HCT116 (cell line): ENCODE measurements at regions not wholly inside any gene's neighbourhood (a gene's known extent, or its start where the extent isn't known, plus 50 kb on each side); places are given as distances from the start of the nearest gene placed in this dataset.

Experiments used
- ATAC-seq: fragments of 200-7000 bp; cut with Tn5 transposase; 2 replicates; pipeline ENCODE4 v1.9.1; 2020; ENCODE audit warnings: mild to moderate bottlenecking, moderate library complexity
- BruUV-seq: library from RNA; stranded (reverse); fragments of 400-500 nt; replicated peaks from 2 replicates; lab custom pipeline; 2021; lab: Mats Ljungman, UMichigan
- CTCF ChIA-PET: fragments of 300-600 bp; sonication (Branson Sonifier 250); formaldehyde crosslinking; loops from one replicate; lab custom pipeline; 2021; ENCODE audit warnings: antibody characterized with exemption; lab: Charles Lee
- POLR2A ChIA-PET: fragments of 300-600, 350-600 bp; sonication (Branson Sonifier 250); formaldehyde crosslinking; loops from one replicate; lab custom pipeline; 2021; ENCODE audit warnings: antibody characterized with exemption; lab: Charles Lee
- RAD21 ChIA-PET, 2 experiments: fragments of 300-600 bp; sonication (Branson Sonifier 250); formaldehyde crosslinking; loops; one replicate each; lab custom pipeline; 2023; ENCODE audit warnings: low total read pairs in 2 of 2; ENCODE audit not compliant: uncharacterized antibody in 2 of 2, unreplicated experiment in 2 of 2, low non-redundant PET in 1 of 2; lab: Charles Lee
- DNase-seq: peaks from one replicate; pipeline ENCODE4 v3.0.0-alpha.2; 2010; ENCODE audit warnings: low read depth, low spot score
- H2AFZ ChIP-seq: fragments of 200-600 bp; shearing (Covaris generic), sonication (generic); 2 replicates; pipeline ENCODE4 v1.6.1; 2017; ENCODE audit warnings: low read depth, mixed run types, mixed read lengths, antibody characterized with exemption, low read length; ENCODE audit not compliant: poor library complexity, severe bottlenecking
- H3K27ac ChIP-seq: 2 replicates; pipeline ENCODE4 v1.5.1; 2012; ENCODE audit warnings: low read depth, low read length
- H3K27me3 ChIP-seq: fragments of 200-600 bp; sonication (generic); 2 replicates; pipeline ENCODE4 v1.6.1; 2016; ENCODE audit warnings: mixed run types, low read length, mixed read lengths; ENCODE audit not compliant: insufficient read depth
- H3K36me3 ChIP-seq, 2 experiments: fragments of 200-500 bp in 1 of 2; fragments of 200-600 bp in 1 of 2; sonication (Bioruptor generic) in 1 of 2; sonication (generic) in 1 of 2; 2 replicates each; pipeline versions ENCODE4 v1.5.1 to v1.6.1; 2014 to 2016; ENCODE audit warnings: low read length in 2 of 2, inconsistent platforms in 1 of 2, mixed read lengths in 1 of 2, mixed run types in 1 of 2; ENCODE audit not compliant: insufficient read depth in 2 of 2, control insufficient read depth in 1 of 2
- H3K4me1 ChIP-seq, 2 experiments: fragments of 200-600 bp in 1 of 2; sonication (generic) in 1 of 2; 2 replicates each; pipeline versions ENCODE4 v1.5.1 to v1.6.1; 2012 to 2017; ENCODE audit warnings: low read length in 2 of 2, inconsistent platforms in 1 of 2, mild to moderate bottlenecking in 1 of 2, mixed read lengths in 1 of 2, mixed run types in 1 of 2, moderate library complexity in 1 of 2; ENCODE audit not compliant: insufficient read depth in 2 of 2, control insufficient read depth in 1 of 2
- H3K4me2 ChIP-seq: fragments of 200-600 bp; sonication (generic); 2 replicates; pipeline ENCODE4 v1.6.1; 2017; ENCODE audit warnings: mixed run types, low read length, mixed read lengths
- H3K4me3 ChIP-seq, 2 experiments: fragments of 200-600 bp in 1 of 2; sonication (generic) in 1 of 2; replicated peaks in 1 of 2; 2 replicates each; pipeline ENCODE4 v1.5.1; 2011 to 2016; ENCODE audit warnings: low read length in 2 of 2, control low read depth in 1 of 2, low read depth in 1 of 2, mild to moderate bottlenecking in 1 of 2, mixed read lengths in 1 of 2, mixed run types in 1 of 2
- H3K79me2 ChIP-seq: fragments of 200-600 bp; sonication (generic); 2 replicates; pipeline ENCODE4 v1.6.1; 2017; ENCODE audit warnings: mild to moderate bottlenecking, mixed run types, low read length, moderate library complexity, mixed read lengths; ENCODE audit not compliant: insufficient read depth
- H3K9ac ChIP-seq: fragments of 200-600 bp; sonication (generic); 2 replicates; pipeline ENCODE4 v1.6.1; 2016; ENCODE audit warnings: low read length, mixed read lengths
- H3K9me2 ChIP-seq: fragments of 200-600 bp; sonication (generic), shearing (Covaris generic); 2 replicates; pipeline ENCODE4 v1.6.1; 2017; ENCODE audit warnings: mixed run types, mild to moderate bottlenecking, moderate library complexity; ENCODE audit not compliant: insufficient read depth
- H3K9me3 ChIP-seq, 2 experiments: fragments of 200-500 bp in 1 of 2; fragments of 200-600 bp in 1 of 2; sonication (Bioruptor generic) in 1 of 2; sonication (generic) in 1 of 2; 2 replicates each; pipeline ENCODE4 v1.6.1; 2014 to 2017; ENCODE audit warnings: low read length in 2 of 2, mixed read lengths in 2 of 2, inconsistent platforms in 1 of 2, low read depth in 1 of 2, mild to moderate bottlenecking in 1 of 2, mixed run types in 1 of 2, moderate library complexity in 1 of 2; ENCODE audit not compliant: control insufficient read depth in 1 of 2, insufficient read depth in 1 of 2
- H4K20me1 ChIP-seq: fragments of 200-600 bp; sonication (generic), shearing (Covaris generic); 2 replicates; pipeline ENCODE4 v1.6.1; 2017; ENCODE audit warnings: mixed run types, mild to moderate bottlenecking, moderate library complexity; ENCODE audit not compliant: insufficient read depth
- ATF3 ChIP-seq: IDR thresholded peaks from 2 replicates; pipeline ENCODE4 v1.6.1; 2012
- CBX3 ChIP-seq: IDR thresholded peaks from 2 replicates; pipeline ENCODE4 v1.6.1; 2012; ENCODE audit warnings: low read depth
- CEBPB ChIP-seq: IDR thresholded peaks from 2 replicates; pipeline ENCODE4 v1.6.1; 2012; ENCODE audit warnings: low read depth
- EZH2 ChIP-seq: fragments of 200-600 bp; sonication (generic); IDR thresholded peaks from 2 replicates; pipeline ENCODE4 v1.6.1; 2017; ENCODE audit warnings: antibody characterized with exemption, mixed run types
- EZH2phosphoT487 ChIP-seq: fragments of 200-600 bp; IDR thresholded peaks from 2 replicates; pipeline ENCODE4 v1.6.1; 2018; ENCODE audit warnings: antibody characterized with exemption, borderline replicate concordance
- JUND ChIP-seq: IDR thresholded peaks from 2 replicates; pipeline ENCODE4 v1.6.1; 2012
- POLR2A ChIP-seq: IDR thresholded peaks from 2 replicates; pipeline ENCODE4 v1.7.0; 2011; ENCODE audit warnings: borderline replicate concordance; ENCODE audit not compliant: insufficient read depth, insufficient read length; ENCODE audit errors: extremely low read depth
- POLR2AphosphoS5 ChIP-seq: IDR thresholded peaks from 2 replicates; pipeline ENCODE4 v1.6.1; 2011; ENCODE audit warnings: mild to moderate bottlenecking, low read depth, low read length, moderate library complexity
- RAD21 ChIP-seq: IDR thresholded peaks from 2 replicates; pipeline ENCODE4 v1.6.1; 2012; ENCODE audit warnings: low read depth, mild to moderate bottlenecking
- REST ChIP-seq: IDR thresholded peaks from 2 replicates; pipeline ENCODE4 v1.6.1; 2012; ENCODE audit warnings: low read depth
- SIN3A ChIP-seq: IDR thresholded peaks from 2 replicates; pipeline ENCODE4 v1.6.1; 2012; ENCODE audit warnings: low read depth
- SP1 ChIP-seq: IDR thresholded peaks from 2 replicates; pipeline ENCODE4 v1.6.1; 2012; ENCODE audit warnings: low read depth
- SRF ChIP-seq: IDR thresholded peaks from 2 replicates; pipeline ENCODE4 v1.6.1; 2012; ENCODE audit warnings: low read depth
- YY1 ChIP-seq: IDR thresholded peaks from 2 replicates; pipeline ENCODE4 v1.6.1; 2011; ENCODE audit warnings: low read length, low read depth, moderate library complexity, mild to moderate bottlenecking; ENCODE audit not compliant: insufficient replicate concordance; ENCODE audit errors: extremely low read depth
- ZFX ChIP-seq: fragments of 450-650 bp; IDR thresholded peaks from 2 replicates; pipeline ENCODE4 v1.6.1; 2017
- ZNF274 ChIP-seq: fragments of 200-500 bp; sonication (Bioruptor generic); IDR thresholded peaks from 2 replicates; pipeline ENCODE4 v1.6.1; 2014; ENCODE audit warnings: mild to moderate bottlenecking, low read depth, low read length, inconsistent platforms
- intact Hi-C: fragments of 100-400 bp; cut with micrococcal nuclease; formaldehyde crosslinking; loops from 2 replicates; pipeline ENCODE4 v1.10.0; 2022
- TF ChIP-seq, protein P1 (sequence below): IDR thresholded peaks from 2 replicates; pipeline ENCODE4 v1.6.1; 2011; ENCODE audit warnings: mild to moderate bottlenecking, low read length, moderate library complexity; ENCODE audit not compliant: insufficient replicate concordance; ENCODE audit errors: extremely low read depth
- TF ChIP-seq, protein P2 (sequence below): IDR thresholded peaks from 2 replicates; pipeline ENCODE4 v1.6.1; 2012

GRCh38 chrX:129230168-129230567, 293.1 kb downstream of the SMARCA1 start:
- Histone ChIP-seq H3K9me2 (no peaks in the 10 kb centered on the region), H3K9ac (no peak overlapping the region), H3K4me3 (no peak overlapping the region), H3K36me3 (no peaks in the 10 kb centered on the region), H2AFZ (no peak overlapping the region), H3K9me3 (no peaks in the 10 kb centered on the region), H3K27ac (no peak overlapping the region), H3K4me2 (no peak overlapping the region), H4K20me1 (no peaks in the 10 kb centered on the region), H3K27me3 (no peaks in the 10 kb centered on the region), H3K4me1 (no peaks in the 10 kb centered on the region), H3K79me2 (no peaks in the 10 kb centered on the region)
- TF ChIP-seq YY1 = no peak
- intact Hi-C loops = no loop called here
- ATAC-seq (no peak), DNase-seq (no peak)
- ChIA-PET RAD21 (no interaction called here), POLR2A (no interaction called here), CTCF (no interaction called here)
- BruUV-seq = no TSS peak

DNA sequence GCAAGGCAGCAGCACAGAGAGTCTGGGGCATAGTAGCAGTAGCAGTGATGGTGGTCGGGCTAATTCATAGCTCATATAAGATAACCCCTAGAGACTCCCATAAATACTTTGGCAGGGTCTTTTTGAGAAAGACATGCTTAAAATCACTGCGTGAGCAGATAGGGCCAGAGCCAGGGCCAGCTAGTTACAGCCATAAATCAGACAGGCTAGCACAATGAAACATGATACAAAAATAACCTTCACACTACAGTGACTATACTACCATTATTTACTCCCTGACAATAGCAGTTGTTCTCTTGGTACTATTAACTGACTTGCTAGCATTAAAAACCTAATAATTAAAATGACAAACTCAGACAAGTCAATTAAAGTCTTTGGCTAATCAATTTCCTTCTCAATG, 295.9 kb downstream of the SMARCA1 start:
- intact Hi-C loops = no loop called here
- Histone ChIP-seq H4K20me1 (no peaks in the 10 kb centered on the region), H3K4me1 (no peaks in the 10 kb centered on the region)
- TF ChIP-seq POLR2AphosphoS5 (no peak), REST (no peak), SP1 (no peak), JUND (no peak), SRF (no peak), YY1 (no peak), ZNF274 (no peak), ZFX (no peak), POLR2A (no peak), ATF3 (no peak), CBX3 (no peak), CEBPB (no peak), EZH2phosphoT487 (no peak), SIN3A (no peak), EZH2 (no peak), RAD21 (no peak)
- TF ChIP-seq, protein P1, sequence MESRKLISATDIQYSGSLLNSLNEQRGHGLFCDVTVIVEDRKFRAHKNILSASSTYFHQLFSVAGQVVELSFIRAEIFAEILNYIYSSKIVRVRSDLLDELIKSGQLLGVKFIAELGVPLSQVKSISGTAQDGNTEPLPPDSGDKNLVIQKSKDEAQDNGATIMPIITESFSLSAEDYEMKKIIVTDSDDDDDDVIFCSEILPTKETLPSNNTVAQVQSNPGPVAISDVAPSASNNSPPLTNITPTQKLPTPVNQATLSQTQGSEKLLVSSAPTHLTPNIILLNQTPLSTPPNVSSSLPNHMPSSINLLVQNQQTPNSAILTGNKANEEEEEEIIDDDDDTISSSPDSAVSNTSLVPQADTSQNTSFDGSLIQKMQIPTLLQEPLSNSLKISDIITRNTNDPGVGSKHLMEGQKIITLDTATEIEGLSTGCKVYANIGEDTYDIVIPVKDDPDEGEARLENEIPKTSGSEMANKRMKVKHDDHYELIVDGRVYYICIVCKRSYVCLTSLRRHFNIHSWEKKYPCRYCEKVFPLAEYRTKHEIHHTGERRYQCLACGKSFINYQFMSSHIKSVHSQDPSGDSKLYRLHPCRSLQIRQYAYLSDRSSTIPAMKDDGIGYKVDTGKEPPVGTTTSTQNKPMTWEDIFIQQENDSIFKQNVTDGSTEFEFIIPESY = no peak
- TF ChIP-seq, protein P2, sequence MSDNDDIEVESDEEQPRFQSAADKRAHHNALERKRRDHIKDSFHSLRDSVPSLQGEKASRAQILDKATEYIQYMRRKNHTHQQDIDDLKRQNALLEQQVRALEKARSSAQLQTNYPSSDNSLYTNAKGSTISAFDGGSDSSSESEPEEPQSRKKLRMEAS = no peak

More for the DNA sequence above, 295.9 kb downstream of the SMARCA1 start:
- RAD21 ChIA-PET = no interaction called here
- POLR2A ChIA-PET = no interaction called here
- no peaks in the 10 kb centered on the region for H3K9me3 ChIP-seq
- ATAC-seq (no peak), DNase-seq (no peak)
- no peak overlapping the region for H2AFZ ChIP-seq
- H3K9me2 ChIP-seq = no peaks in the 10 kb centered on the region
- BruUV-seq = no TSS peak
- no peaks in the 10 kb centered on the region for H3K36me3 ChIP-seq
- no peak overlapping the region for H3K4me2 ChIP-seq
- H3K4me3 ChIP-seq = no peak overlapping the region
- no peak overlapping the region for H3K9ac ChIP-seq
- H3K79me2 ChIP-seq = no peaks in the 10 kb centered on the region
- no peaks in the 10 kb centered on the region for H3K27me3 ChIP-seq
- H3K27ac ChIP-seq = no peak overlapping the region
- CTCF ChIA-PET = no interaction called here
